ENCODE measurements at regions not wholly inside any gene's neighbourhood (a gene's known extent, or its start where the extent isn't known, plus 50 kb on each side); places are given as distances from the start of the nearest gene placed in this dataset.

GRCh38 chr13:83183439-83184149, 698.7 kb downstream of the SLITRK1 start:
- no peak for DNase-seq (ENCODE audit: low read depth)
- no peak for TF ChIP-seq CTCF (IDR thresholded peaks at IDR 0.05; ENCODE audit: low read depth, low read length)
- TF ChIP-seq MYC (IDR thresholded peaks at IDR 0.05; ENCODE audit: low read depth, low read length): no peak
- no peak for TF ChIP-seq POLR2A (IDR thresholded peaks at IDR 0.05; ENCODE audit: extremely low read depth, insufficient read length)
- no peak for TF ChIP-seq MAX (IDR thresholded peaks at IDR 0.05; ENCODE audit: low read depth, low read length)

GRCh38 chr13:83182845-83183244, 699.4 kb downstream of the SLITRK1 start:
- DNase-seq (ENCODE audit: low read depth): no peak
- no peak for TF ChIP-seq MYC (IDR thresholded peaks at IDR 0.05; ENCODE audit: low read depth, low read length)
- TF ChIP-seq CTCF (IDR thresholded peaks at IDR 0.05; ENCODE audit: low read depth, low read length): no peak
- no peak for TF ChIP-seq MAX (IDR thresholded peaks at IDR 0.05; ENCODE audit: low read depth, low read length)
- TF ChIP-seq POLR2A (IDR thresholded peaks at IDR 0.05; ENCODE audit: extremely low read depth, insufficient read length): no peak
- H3K4me3 ChIP-seq (ENCODE audit: low read depth, low read length): no peak overlapping the region

More at GRCh38 chr13:83183439-83184149, 698.7 kb downstream of the SLITRK1 start:
- no peak overlapping the region for H3K4me3 ChIP-seq (ENCODE audit: low read depth, low read length)

- DNase-seq (ENCODE audit: low read depth): no peak
- no peak overlapping the region for H3K4me3 ChIP-seq (ENCODE audit: low read depth, low read length)
- TF ChIP-seq MYC (IDR thresholded peaks at IDR 0.05; ENCODE audit: low read depth, low read length) (no peak), MAX (IDR thresholded peaks at IDR 0.05; ENCODE audit: low read depth, low read length) (no peak), POLR2A (IDR thresholded peaks at IDR 0.05; ENCODE audit: extremely low read depth, insufficient read length) (no peak), CTCF (IDR thresholded peaks at IDR 0.05; ENCODE audit: low read depth, low read length) (no peak)
Observed at GRCh38 chr13:83178008-83178407, 704.3 kb downstream of the SLITRK1 start.

- TF ChIP-seq MYC (IDR thresholded peaks at IDR 0.05; ENCODE audit: low read depth, low read length) (no peak), MAX (IDR thresholded peaks at IDR 0.05; ENCODE audit: low read depth, low read length) (no peak), POLR2A (IDR thresholded peaks at IDR 0.05; ENCODE audit: extremely low read depth, insufficient read length) (no peak), CTCF (IDR thresholded peaks at IDR 0.05; ENCODE audit: low read depth, low read length) (no peak)
- no peak overlapping the region for H3K4me3 ChIP-seq (ENCODE audit: low read depth, low read length)
- DNase-seq (ENCODE audit: low read depth): no peak
Observed at GRCh38 chr13:83168590-83168989, 713.7 kb downstream of the SLITRK1 start.

GRCh38 chr13:83167203-83167602, 715.1 kb downstream of the SLITRK1 start:
- no peak overlapping the region for H3K4me3 ChIP-seq (ENCODE audit: low read depth, low read length)

More at GRCh38 chr13:83167203-83167602, 715.1 kb downstream of the SLITRK1 start:
- TF ChIP-seq POLR2A (IDR thresholded peaks at IDR 0.05; ENCODE audit: extremely low read depth, insufficient read length) (no peak), MAX (IDR thresholded peaks at IDR 0.05; ENCODE audit: low read depth, low read length) (no peak), CTCF (IDR thresholded peaks at IDR 0.05; ENCODE audit: low read depth, low read length) (no peak), MYC (IDR thresholded peaks at IDR 0.05; ENCODE audit: low read depth, low read length) (no peak)
- DNase-seq (ENCODE audit: low read depth): no peak
